Skeletal muscle tissue (tissue), 3 donors: ENCODE measurements at regions not wholly inside any gene's neighbourhood (a gene's known extent, or its start where the extent isn't known, plus 50 kb on each side); places are given as distances from the start of the nearest gene placed in this dataset.

Experiments used
- H3K27ac ChIP-seq: one replicate; pipeline ENCODE4 v1.7.0; 2013; ENCODE audit warnings: mild to moderate bottlenecking, low read depth, low read length, inconsistent platforms
- H3K27me3 ChIP-seq, 3 donors: one replicate each; pipeline ENCODE4 v1.7.0; 2013; ENCODE audit warnings: low read length in 3 of 3; ENCODE audit not compliant: control insufficient read depth in 3 of 3, insufficient read depth in 3 of 3
- H3K36me3 ChIP-seq, 3 donors: one replicate each; pipeline ENCODE4 v1.7.0; 2013; ENCODE audit warnings: low read length in 3 of 3; ENCODE audit not compliant: control insufficient read depth in 3 of 3, insufficient read depth in 3 of 3
- H3K4me1 ChIP-seq, 3 donors: one replicate each; pipeline ENCODE4 v1.7.0; 2013; ENCODE audit warnings: low read length in 3 of 3, mild to moderate bottlenecking in 3 of 3; ENCODE audit not compliant: control insufficient read depth in 3 of 3, insufficient read depth in 3 of 3
- H3K4me3 ChIP-seq, 3 donors: one replicate each; pipeline ENCODE4 v1.7.0; 2013; ENCODE audit warnings: low read length in 3 of 3
- H3K9ac ChIP-seq, 3 donors: one replicate each; pipeline ENCODE4 v1.7.0; 2013; ENCODE audit warnings: low read length in 3 of 3, mild to moderate bottlenecking in 3 of 3, moderate library complexity in 2 of 3, low read depth in 1 of 3
- H3K9me3 ChIP-seq, 3 donors: one replicate each; pipeline ENCODE4 v1.7.0; 2013; ENCODE audit warnings: low read length in 3 of 3; ENCODE audit not compliant: control insufficient read depth in 3 of 3
- donor health status: Osteomylitis.

DNA sequence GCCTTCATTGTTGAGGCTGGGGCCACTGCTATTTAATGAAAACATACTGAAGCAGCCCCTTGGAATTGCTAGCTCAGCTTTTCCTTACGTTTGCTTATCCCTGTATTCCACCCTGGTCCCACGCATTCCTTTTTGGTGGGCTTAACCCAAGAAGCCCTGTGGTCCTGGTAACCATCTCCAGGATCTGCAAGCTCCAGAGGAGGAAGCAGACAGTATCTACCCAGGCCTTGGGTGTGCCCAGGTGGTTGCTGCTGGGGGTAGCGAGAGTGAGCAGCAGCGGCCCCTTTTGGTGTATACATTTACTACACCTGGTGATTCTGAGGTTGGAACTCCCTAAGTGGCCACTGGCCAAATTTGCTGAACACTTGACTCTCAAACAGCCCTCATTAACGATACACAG is 97.7 kb downstream of the CBLN1 start:
- Histone ChIP-seq H3K27ac (no peak overlapping the region), H3K9me3 (peaks cover 0 to 3% (median 0%) of the 10 kb centered on the region in 3 donors), H3K27me3 (no peaks in the 10 kb centered on the region)

GRCh38 chr16:49181791-49182518 is 99.7 kb downstream of the CBLN1 start:
- Histone ChIP-seq H3K27ac (no peak overlapping the region), H3K9me3 (no peaks in the 10 kb centered on the region), H3K9ac (no peak overlapping the region), H3K4me3 (no peak overlapping the region), H3K27me3 (peaks cover 0 to 5% (median 0%) of the 10 kb centered on the region in 3 donors), H3K4me1 (no peaks in the 10 kb centered on the region), H3K36me3 (no peaks in the 10 kb centered on the region)

More for the DNA sequence above, 97.7 kb downstream of the CBLN1 start:
- Histone ChIP-seq H3K4me3 (no peak overlapping the region), H3K4me1 (no peaks in the 10 kb centered on the region), H3K36me3 (no peaks in the 10 kb centered on the region), H3K9ac (no peak overlapping the region)

DNA sequence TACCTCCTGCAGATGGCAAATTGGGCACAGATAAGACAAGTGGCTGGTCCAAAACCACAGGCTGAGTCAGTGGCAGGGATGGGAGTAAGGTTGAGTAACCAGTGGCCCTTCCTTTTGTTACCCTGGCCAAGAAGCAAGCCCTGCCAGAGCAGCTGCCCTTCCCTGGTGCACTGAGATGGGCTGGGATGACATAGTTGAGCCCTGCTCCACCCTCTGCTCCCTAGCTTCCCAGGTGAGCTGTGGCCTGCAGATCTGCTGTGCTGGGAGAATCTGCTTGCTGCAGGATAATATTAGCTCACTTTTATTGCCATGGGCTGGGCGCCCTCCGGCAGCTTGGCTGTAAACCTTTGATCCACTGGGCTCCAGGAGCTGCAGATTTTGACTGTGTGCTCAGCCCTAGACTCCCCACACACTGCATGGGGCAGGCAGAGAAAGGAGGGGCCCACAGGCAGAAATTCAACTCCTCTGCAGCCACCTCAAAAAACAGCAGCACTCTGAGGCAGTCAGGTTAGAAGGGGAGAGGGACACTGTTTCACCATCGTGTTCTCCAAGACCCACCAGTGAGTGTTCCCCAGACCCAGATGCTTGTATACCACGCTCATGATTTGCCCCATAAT is 101.8 kb downstream of the CBLN1 start:
- H3K4me3 ChIP-seq, result no peak overlapping the region
- H3K9ac ChIP-seq, result no peak overlapping the region
- H3K9me3 ChIP-seq, result no peaks in the 10 kb centered on the region
- H3K4me1 ChIP-seq, result no peaks in the 10 kb centered on the region
- no peaks in the 10 kb centered on the region for H3K36me3 ChIP-seq
- H3K27ac ChIP-seq, result no peak overlapping the region
- peaks cover 0 to 5% (median 0%) of the 10 kb centered on the region in 3 donors for H3K27me3 ChIP-seq

DNA sequence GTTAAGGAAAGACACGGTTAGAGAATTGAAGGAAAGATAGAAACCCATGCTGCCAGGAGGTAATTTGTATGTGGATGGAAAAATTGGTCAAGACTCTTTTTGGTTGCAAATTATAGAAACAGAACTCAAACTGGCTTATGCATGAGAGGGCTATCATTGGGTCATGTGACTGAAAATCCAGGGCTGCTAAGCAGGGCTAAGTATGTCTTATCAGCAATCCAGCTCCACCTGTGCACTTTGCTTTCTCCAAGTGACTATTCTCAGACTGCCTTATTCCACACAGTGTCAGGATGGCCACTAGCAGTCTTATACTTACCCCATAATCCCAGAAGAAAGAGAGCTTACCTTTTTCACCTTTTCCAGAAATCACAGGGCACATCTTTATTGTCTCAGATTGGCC is 113.5 kb downstream of the CBLN1 start:
- Histone ChIP-seq H3K36me3 (no peaks in the 10 kb centered on the region), H3K9ac (no peak overlapping the region), H3K4me1 (no peaks in the 10 kb centered on the region), H3K27me3 (peaks cover 0 to 3% (median 0%) of the 10 kb centered on the region in 3 donors), H3K4me3 (no peak overlapping the region), H3K27ac (no peak overlapping the region), H3K9me3 (no peaks in the 10 kb centered on the region)

DNA sequence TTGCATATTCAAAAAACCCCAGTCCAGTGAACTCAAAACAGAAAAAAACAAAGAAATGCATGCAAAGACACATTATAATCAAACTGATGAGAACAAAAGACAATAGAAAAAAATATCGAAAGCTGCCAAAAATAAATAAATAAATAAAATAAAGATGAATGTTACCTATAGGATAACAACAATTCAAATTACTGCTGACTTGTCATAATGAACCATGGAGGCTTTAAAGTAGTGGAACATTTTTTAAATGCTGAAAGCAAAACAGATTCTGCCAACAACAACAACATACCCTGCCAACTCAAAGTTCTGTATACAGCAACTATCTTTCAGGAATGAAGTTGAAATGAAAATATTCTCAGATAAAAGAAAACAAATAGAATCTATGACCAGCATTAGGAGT is 116.6 kb downstream of the CBLN1 start:
- H3K4me1 ChIP-seq, result no peaks in the 10 kb centered on the region
- H3K4me3 ChIP-seq, result no peak overlapping the region
- H3K9ac ChIP-seq, result no peak overlapping the region
- H3K36me3 ChIP-seq, result no peaks in the 10 kb centered on the region
- H3K27ac ChIP-seq, result no peak overlapping the region
- H3K9me3 ChIP-seq, result no peaks in the 10 kb centered on the region
- H3K27me3 ChIP-seq, result no peaks in the 10 kb centered on the region

- no peaks in the 10 kb centered on the region for H3K36me3 ChIP-seq
- H3K27me3 ChIP-seq, result no peaks in the 10 kb centered on the region
- H3K9ac ChIP-seq, result no peak overlapping the region
- no peak overlapping the region for H3K4me3 ChIP-seq
- no peaks in the 10 kb centered on the region for H3K4me1 ChIP-seq
- H3K27ac ChIP-seq, result no peak overlapping the region
- H3K9me3 ChIP-seq, result no peaks in the 10 kb centered on the region
Measured at GRCh38 chr16:49161191-49161590, 120.4 kb downstream of the CBLN1 start.

- no peaks in the 10 kb centered on the region for H3K9me3 ChIP-seq
- H3K36me3 ChIP-seq, result no peaks in the 10 kb centered on the region
- H3K27me3 ChIP-seq, result no peaks in the 10 kb centered on the region
- no peak overlapping the region for H3K4me3 ChIP-seq
- no peak overlapping the region for H3K9ac ChIP-seq
- no peak overlapping the region for H3K27ac ChIP-seq
- H3K4me1 ChIP-seq, result no peaks in the 10 kb centered on the region
Measured at GRCh38 chr16:49158029-49158642, 123.5 kb downstream of the CBLN1 start.

DNA sequence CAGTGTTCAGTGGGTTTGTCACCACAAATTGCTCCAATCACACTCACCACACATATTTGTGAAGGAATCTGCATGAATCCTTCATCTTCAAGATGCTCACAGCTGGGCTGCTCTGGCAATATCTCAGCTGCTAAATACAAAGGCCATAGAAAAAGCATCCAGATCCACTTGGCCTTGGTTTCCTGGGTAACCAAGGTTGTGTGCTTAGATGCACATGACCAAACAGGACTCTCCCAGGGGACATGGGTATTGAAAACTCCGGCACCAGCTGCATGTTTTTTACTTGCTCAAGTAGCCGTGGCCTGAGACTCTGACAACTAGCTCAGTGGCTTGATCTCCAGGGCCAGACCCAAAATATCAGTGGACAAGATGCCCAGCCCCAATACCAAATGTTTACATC is 131.3 kb downstream of the CBLN1 start:
- Histone ChIP-seq H3K4me1 (no peaks in the 10 kb centered on the region), H3K9ac (no peak overlapping the region), H3K27me3 (no peaks in the 10 kb centered on the region), H3K27ac (no peak overlapping the region), H3K36me3 (no peaks in the 10 kb centered on the region), H3K9me3 (no peaks in the 10 kb centered on the region), H3K4me3 (no peak overlapping the region)

DNA sequence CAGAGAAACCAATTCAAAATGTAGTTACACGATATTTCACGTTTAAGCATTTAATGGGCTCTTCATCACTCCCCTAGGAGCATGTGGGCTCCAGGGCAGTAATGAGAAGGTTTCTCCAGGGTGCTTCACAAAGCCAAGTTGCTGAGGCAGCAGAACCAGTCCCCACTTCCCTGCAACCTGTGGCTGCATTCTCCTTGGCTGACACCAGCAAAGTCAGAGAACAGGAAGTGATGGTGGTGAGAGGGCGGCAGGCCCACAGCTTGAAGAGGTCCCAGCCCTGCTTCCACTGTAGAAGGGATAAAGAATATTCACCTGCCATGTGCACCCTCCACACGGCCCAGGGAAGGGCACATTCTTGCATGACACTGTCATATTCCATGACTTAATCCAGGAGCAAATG is 133.2 kb downstream of the CBLN1 start:
- Histone ChIP-seq H3K4me3 (no peak overlapping the region), H3K27ac (no peak overlapping the region), H3K27me3 (no peaks in the 10 kb centered on the region), H3K4me1 (no peaks in the 10 kb centered on the region), H3K9ac (no peak overlapping the region), H3K36me3 (no peaks in the 10 kb centered on the region), H3K9me3 (no peaks in the 10 kb centered on the region)

DNA sequence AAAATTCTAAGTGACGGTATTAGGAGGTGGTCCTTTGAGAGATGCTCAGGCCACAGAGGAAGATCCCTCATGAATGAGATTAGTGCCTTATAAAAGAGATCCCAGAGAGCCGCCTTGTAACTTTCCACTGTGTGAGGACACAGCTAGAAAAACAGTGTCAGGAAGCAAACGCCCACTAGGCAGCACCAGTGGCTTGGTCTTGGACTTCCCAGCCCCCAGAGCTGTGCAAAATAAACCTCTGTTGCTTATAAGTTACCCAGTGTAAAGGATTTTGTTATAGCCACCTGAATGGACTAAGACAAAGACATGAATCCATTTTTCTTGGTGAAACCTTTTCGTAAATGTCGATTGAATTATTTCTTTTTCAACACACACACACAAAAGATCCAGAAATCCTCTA is 141.0 kb downstream of the CBLN1 start:
- H3K36me3 ChIP-seq, result no peaks in the 10 kb centered on the region
- H3K27ac ChIP-seq, result no peak overlapping the region
- H3K9ac ChIP-seq, result no peak overlapping the region
- no peak overlapping the region for H3K4me3 ChIP-seq
- H3K27me3 ChIP-seq, result no peaks in the 10 kb centered on the region
- no peaks in the 10 kb centered on the region for H3K9me3 ChIP-seq
- H3K4me1 ChIP-seq, result no peaks in the 10 kb centered on the region
